ENCODE measurements at regions not wholly inside any gene's neighbourhood (a gene's known extent, or its start where the extent isn't known, plus 50 kb on each side); places are given as distances from the start of the nearest gene placed in this dataset.

- TF ChIP-seq EZH2phosphoT487 (conservative IDR thresholded peaks at IDR 0.05; ENCODE audit: low read length) (no peak), CTCF (IDR thresholded peaks at IDR 0.05; ENCODE audit: insufficient read depth, low read length, poor library complexity, severe bottlenecking) (no peak)
Measured at GRCh38 chr3:56900801-56901200, 99.1 kb upstream of the ARHGEF3 start.

Measured in SU-DHL-6 (cell line).